C4-2B (cell line): ENCODE measurements at regions not wholly inside any gene's neighbourhood (a gene's known extent, or its start where the extent isn't known, plus 50 kb on each side); places are given as distances from the start of the nearest gene placed in this dataset.

Experiments used
- H3K27ac ChIP-seq: fragments of 450-650 bp; 2 replicates; pipeline ENCODE4 v1.5.1; 2017
- ZFX ChIP-seq: fragments of 450-650 bp; IDR thresholded peaks from 2 replicates; pipeline ENCODE4 v1.6.1; 2017
- TF ChIP-seq, protein P1 (sequence below): fragments of 450-650 bp; conservative IDR thresholded peaks from 2 replicates; pipeline ENCODE4 v1.5.1; 2017; ENCODE audit warnings: mild to moderate bottlenecking

DNA sequence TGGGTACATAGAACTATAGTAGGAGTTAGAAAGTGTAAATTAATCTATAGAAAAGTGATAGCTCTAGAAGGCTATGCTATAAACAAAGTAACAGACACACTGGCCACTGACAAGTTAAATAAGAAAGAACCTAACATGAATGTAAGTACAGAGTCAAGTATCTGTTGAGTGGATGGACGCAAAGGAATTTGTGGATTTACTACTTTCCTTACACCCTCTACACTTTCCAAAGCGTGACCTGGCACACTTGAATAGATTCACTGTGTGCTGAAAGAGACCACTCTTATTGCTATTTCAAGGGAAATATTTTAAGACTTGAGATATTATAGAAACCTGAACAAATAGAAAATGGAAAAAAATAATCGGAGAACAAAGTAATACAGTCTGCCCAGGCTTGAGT, 142.8 kb upstream of the SAMSN1 start:
- no peak for TF ChIP-seq ZFX
- TF ChIP-seq, protein P1, sequence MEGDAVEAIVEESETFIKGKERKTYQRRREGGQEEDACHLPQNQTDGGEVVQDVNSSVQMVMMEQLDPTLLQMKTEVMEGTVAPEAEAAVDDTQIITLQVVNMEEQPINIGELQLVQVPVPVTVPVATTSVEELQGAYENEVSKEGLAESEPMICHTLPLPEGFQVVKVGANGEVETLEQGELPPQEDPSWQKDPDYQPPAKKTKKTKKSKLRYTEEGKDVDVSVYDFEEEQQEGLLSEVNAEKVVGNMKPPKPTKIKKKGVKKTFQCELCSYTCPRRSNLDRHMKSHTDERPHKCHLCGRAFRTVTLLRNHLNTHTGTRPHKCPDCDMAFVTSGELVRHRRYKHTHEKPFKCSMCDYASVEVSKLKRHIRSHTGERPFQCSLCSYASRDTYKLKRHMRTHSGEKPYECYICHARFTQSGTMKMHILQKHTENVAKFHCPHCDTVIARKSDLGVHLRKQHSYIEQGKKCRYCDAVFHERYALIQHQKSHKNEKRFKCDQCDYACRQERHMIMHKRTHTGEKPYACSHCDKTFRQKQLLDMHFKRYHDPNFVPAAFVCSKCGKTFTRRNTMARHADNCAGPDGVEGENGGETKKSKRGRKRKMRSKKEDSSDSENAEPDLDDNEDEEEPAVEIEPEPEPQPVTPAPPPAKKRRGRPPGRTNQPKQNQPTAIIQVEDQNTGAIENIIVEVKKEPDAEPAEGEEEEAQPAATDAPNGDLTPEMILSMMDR, result no peak
- H3K27ac ChIP-seq, result no peak overlapping the region

DNA sequence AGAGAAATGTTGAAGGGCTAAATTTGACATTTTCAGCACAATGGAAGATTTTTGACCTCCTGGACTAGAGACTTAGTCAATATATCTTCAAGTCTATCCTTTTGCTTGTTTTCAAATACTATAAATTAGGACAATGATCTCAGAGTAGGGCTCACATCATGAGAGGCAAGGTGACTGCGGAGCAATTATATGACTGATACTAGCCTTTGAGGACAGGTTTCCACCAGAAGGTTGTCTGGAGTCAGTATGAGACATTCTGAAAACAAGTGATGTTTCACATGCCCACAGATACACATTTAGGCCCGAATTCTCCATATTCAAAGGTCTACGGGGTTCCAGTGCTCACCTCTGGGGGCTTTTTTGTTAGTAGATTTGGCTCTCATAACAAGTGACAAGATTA, 142.3 kb upstream of the SAMSN1 start:
- TF ChIP-seq, protein P1, result no peak
- TF ChIP-seq ZFX, result no peak
- H3K27ac ChIP-seq, result no peak overlapping the region

DNA sequence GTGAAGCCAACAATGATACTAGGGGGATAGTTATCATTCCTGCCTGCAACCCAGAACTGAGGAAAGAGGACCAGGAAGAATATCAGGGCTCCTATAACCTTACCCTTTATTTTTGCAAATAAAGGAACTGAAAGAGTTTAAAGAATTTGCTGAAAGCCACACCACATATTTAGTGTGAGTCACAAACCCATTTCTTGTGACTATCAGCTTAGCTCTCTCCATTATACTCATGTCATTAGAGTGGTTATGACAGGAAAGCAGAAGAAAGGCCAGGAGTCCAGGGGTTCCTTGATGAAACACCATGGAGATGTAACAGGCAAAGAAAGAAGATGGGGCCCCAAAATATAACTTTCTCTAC, 141.1 kb upstream of the SAMSN1 start:
- H3K27ac ChIP-seq, result no peak overlapping the region
- no peak for TF ChIP-seq ZFX
- TF ChIP-seq, protein P1, result no peak

DNA sequence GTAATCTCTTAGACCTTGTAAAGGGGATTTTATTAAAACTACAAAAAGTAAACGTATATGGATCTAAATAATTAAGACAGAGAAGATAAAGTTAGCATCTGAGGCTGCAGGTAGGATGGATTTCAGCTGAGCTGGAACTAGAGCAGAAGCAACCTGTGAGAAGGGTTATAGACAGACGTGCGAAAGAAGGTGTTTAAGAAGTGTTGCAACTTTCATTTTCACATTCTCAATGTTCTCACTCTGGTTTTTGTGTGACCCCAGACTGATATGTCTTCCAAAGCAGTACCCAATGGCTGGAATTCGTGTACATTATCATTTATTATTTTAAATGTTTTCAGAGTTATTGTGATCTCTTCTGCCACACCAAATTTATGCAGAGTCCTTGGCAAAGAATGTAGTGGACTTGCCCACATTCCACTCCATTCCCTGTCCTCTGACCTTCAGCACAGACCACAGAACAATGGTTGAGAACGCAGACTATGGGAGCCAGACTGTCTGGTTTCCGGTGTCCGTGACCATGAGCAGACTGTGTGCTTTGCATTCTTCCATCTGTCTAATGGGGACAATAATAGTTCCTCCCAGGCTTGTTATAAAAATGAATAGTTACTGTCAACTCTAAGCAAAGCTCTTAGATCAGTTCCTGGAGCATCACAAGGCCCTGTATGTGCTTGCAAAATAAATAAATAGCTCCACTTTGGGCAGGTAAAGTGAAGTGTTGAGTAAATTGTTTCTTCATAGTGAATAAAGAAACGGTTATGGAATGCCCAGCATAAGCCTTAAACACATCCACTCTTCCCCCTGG, 140.6 kb upstream of the SAMSN1 start:
- no peak overlapping the region for H3K27ac ChIP-seq

DNA sequence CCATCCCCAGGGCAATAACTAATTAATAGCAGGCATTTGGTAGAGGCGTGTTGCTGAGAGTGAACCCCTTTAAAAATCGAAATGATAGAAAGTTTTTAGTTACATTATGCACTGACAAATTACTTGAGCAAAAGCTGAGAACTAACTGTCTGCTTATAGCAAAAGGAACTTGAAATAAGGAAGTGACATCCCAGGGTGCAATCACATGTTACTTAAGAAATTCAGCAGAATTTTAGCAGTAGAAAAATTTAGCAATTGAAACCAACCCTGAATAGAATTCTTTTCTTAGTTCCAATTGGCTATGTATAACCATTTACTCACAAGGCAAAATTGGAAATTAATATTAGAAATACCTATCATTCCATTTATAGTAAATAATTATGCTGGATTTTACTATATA, 139.5 kb upstream of the SAMSN1 start:
- H3K27ac ChIP-seq, result no peak overlapping the region
- TF ChIP-seq, protein P1, result no peak
- no peak for TF ChIP-seq ZFX

More for the DNA sequence above, 140.6 kb upstream of the SAMSN1 start:
- TF ChIP-seq, protein P1, result no peak
- TF ChIP-seq ZFX, result no peak

DNA sequence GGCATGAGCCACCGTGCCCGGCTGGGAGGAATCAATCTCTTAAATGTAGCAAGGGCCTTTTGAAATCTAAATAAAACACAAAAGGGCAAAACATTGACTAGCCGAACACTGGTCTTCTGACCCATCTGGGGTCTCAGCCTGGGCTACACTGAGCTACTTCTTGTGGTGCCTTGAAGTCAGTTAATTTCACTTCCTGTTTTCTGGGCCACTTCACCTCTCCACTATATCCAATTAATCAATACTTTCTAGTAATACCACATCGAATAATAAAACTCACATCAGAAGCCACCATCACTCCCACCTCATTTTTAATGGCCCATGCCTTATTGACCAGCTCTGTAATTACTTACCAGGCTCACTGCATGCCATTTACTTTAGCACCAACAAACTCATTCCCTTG, 138.0 kb upstream of the SAMSN1 start:
- no peak for TF ChIP-seq ZFX
- TF ChIP-seq, protein P1, result no peak
- no peak overlapping the region for H3K27ac ChIP-seq

DNA sequence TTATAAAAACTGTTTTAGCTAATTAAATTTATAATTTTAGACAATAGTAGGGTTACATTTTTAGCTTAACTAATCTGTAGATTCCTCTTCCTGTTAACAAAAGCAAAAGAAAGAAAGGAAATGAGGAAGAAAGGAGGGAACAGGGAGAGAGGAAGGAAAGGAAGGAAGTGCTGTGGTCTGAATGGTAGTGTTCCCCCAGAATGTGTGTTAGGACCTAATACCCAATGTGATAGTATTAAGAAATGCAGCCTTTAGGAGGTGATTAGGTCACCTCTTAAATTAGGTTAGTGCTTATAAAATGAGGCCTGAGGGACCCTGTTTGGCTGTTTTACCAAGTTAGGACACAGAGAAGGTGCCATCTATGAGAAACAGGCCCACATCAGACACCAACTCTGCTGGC, 136.9 kb upstream of the SAMSN1 start:
- H3K27ac ChIP-seq, result no peak overlapping the region
- TF ChIP-seq ZFX, result no peak
- TF ChIP-seq, protein P1, result no peak
